IPS-18a (cell line): ENCODE measurements at regions not wholly inside any gene's neighbourhood (a gene's known extent, or its start where the extent isn't known, plus 50 kb on each side); places are given as distances from the start of the nearest gene placed in this dataset.

Experiments
- H3K27ac ChIP-seq: one replicate; pipeline ENCODE4 v1.5.1; 2013; ENCODE audit warnings: low read length
- H3K27me3 ChIP-seq: one replicate; pipeline ENCODE4 v1.6.1; 2013; ENCODE audit warnings: mild to moderate bottlenecking, low read length; ENCODE audit not compliant: control insufficient read depth, insufficient read depth
- H3K36me3 ChIP-seq: one replicate; pipeline ENCODE4 v1.6.1; 2013; ENCODE audit warnings: low read depth, low read length; ENCODE audit not compliant: control insufficient read depth
- H3K4me1 ChIP-seq: one replicate; pipeline ENCODE4 v1.6.1; 2013; ENCODE audit warnings: low read depth, low read length; ENCODE audit not compliant: control insufficient read depth
- H3K4me3 ChIP-seq: one replicate; pipeline ENCODE4 v1.5.1; 2013; ENCODE audit warnings: low read length
- H3K9ac ChIP-seq: one replicate; pipeline ENCODE4 v1.6.1; 2013; ENCODE audit warnings: mild to moderate bottlenecking, low read length, moderate library complexity
- H3K9me3 ChIP-seq: one replicate; pipeline ENCODE4 v1.6.1; 2013; ENCODE audit warnings: low read depth, low read length; ENCODE audit not compliant: control insufficient read depth

GRCh38 chr7:96481796-96482195 lies 159.9 kb upstream of the SLC25A13 start:
- no peak overlapping the region for H3K9ac ChIP-seq
- H3K36me3 ChIP-seq: no peaks in the 10 kb centered on the region
- no peak overlapping the region for H3K4me3 ChIP-seq
- no peaks in the 10 kb centered on the region for H3K9me3 ChIP-seq
- no peaks in the 10 kb centered on the region for H3K27me3 ChIP-seq
- no peaks in the 10 kb centered on the region for H3K4me1 ChIP-seq
- no peak overlapping the region for H3K27ac ChIP-seq

- Histone ChIP-seq H3K27me3 (no peaks in the 10 kb centered on the region), H3K36me3 (no peaks in the 10 kb centered on the region), H3K9me3 (no peaks in the 10 kb centered on the region), H3K27ac (no peak overlapping the region), H3K4me3 (no peak overlapping the region), H3K9ac (no peak overlapping the region), H3K4me1 (no peaks in the 10 kb centered on the region)
These were observed 157.2 kb upstream of the SLC25A13 start for GRCh38 chr7:96479015-96479645.

GRCh38 chr7:96471606-96472005 lies 149.7 kb upstream of the SLC25A13 start:
- Histone ChIP-seq H3K27me3 (no peaks in the 10 kb centered on the region), H3K4me1 (no peaks in the 10 kb centered on the region), H3K9me3 (no peaks in the 10 kb centered on the region), H3K27ac (no peak overlapping the region), H3K36me3 (no peaks in the 10 kb centered on the region), H3K4me3 (no peak overlapping the region), H3K9ac (no peak overlapping the region)

- H3K36me3 ChIP-seq: no peaks in the 10 kb centered on the region
- no peak overlapping the region for H3K4me3 ChIP-seq
- no peak overlapping the region for H3K27ac ChIP-seq
- H3K4me1 ChIP-seq: peaks cover 6% of the 10 kb centered on the region
- no peaks in the 10 kb centered on the region for H3K27me3 ChIP-seq
- H3K9ac ChIP-seq: no peak overlapping the region
- H3K9me3 ChIP-seq: no peaks in the 10 kb centered on the region
These were observed 130.2 kb upstream of the SLC25A13 start for GRCh38 chr7:96452146-96452545.

GRCh38 chr7:96449094-96449493 lies 127.2 kb upstream of the SLC25A13 start:
- no peak overlapping the region for H3K27ac ChIP-seq
- peaks cover 6% of the 10 kb centered on the region for H3K4me1 ChIP-seq
- no peak overlapping the region for H3K4me3 ChIP-seq
- no peaks in the 10 kb centered on the region for H3K9me3 ChIP-seq
- H3K27me3 ChIP-seq: no peaks in the 10 kb centered on the region
- no peaks in the 10 kb centered on the region for H3K36me3 ChIP-seq
- no peak overlapping the region for H3K9ac ChIP-seq

GRCh38 chr7:96447109-96447645 lies 125.3 kb upstream of the SLC25A13 start:
- peaks cover 6% of the 10 kb centered on the region for H3K4me1 ChIP-seq
- H3K4me3 ChIP-seq: no peak overlapping the region
- no peak overlapping the region for H3K27ac ChIP-seq
- no peaks in the 10 kb centered on the region for H3K36me3 ChIP-seq
- H3K9me3 ChIP-seq: no peaks in the 10 kb centered on the region
- no peak overlapping the region for H3K9ac ChIP-seq
- no peaks in the 10 kb centered on the region for H3K27me3 ChIP-seq

- Histone ChIP-seq H3K4me3 (no peak overlapping the region), H3K27ac (no peak overlapping the region), H3K9ac (no peak overlapping the region), H3K4me1 (no peaks in the 10 kb centered on the region), H3K9me3 (no peaks in the 10 kb centered on the region), H3K36me3 (no peaks in the 10 kb centered on the region), H3K27me3 (no peaks in the 10 kb centered on the region)
These were observed 119.7 kb upstream of the SLC25A13 start for GRCh38 chr7:96441436-96442084.

- Histone ChIP-seq H3K4me1 (no peaks in the 10 kb centered on the region), H3K36me3 (no peaks in the 10 kb centered on the region), H3K9me3 (no peaks in the 10 kb centered on the region), H3K27ac (no peak overlapping the region), H3K4me3 (no peak overlapping the region), H3K27me3 (no peaks in the 10 kb centered on the region), H3K9ac (no peak overlapping the region)
These were observed 118.4 kb upstream of the SLC25A13 start for GRCh38 chr7:96440328-96440727.

- H3K9ac ChIP-seq: no peak overlapping the region
- no peaks in the 10 kb centered on the region for H3K4me1 ChIP-seq
- no peaks in the 10 kb centered on the region for H3K27me3 ChIP-seq
These were observed 115.0 kb upstream of the SLC25A13 start for GRCh38 chr7:96436880-96437279.

GRCh38 chr7:96430356-96430755 lies 108.5 kb upstream of the SLC25A13 start:
- Histone ChIP-seq H3K9me3 (no peaks in the 10 kb centered on the region), H3K4me3 (no peak overlapping the region), H3K27ac (no peak overlapping the region), H3K27me3 (no peaks in the 10 kb centered on the region), H3K36me3 (no peaks in the 10 kb centered on the region), H3K9ac (no peak overlapping the region), H3K4me1 (no peaks in the 10 kb centered on the region)

More at GRCh38 chr7:96436880-96437279, 115.0 kb upstream of the SLC25A13 start:
- Histone ChIP-seq H3K27ac (no peak overlapping the region), H3K4me3 (no peak overlapping the region), H3K36me3 (no peaks in the 10 kb centered on the region), H3K9me3 (no peaks in the 10 kb centered on the region)

GRCh38 chr7:96427143-96427542 lies 105.2 kb upstream of the SLC25A13 start:
- Histone ChIP-seq H3K9me3 (no peaks in the 10 kb centered on the region), H3K27ac (no peak overlapping the region), H3K4me3 (no peak overlapping the region), H3K36me3 (no peaks in the 10 kb centered on the region), H3K27me3 (no peaks in the 10 kb centered on the region), H3K4me1 (no peaks in the 10 kb centered on the region), H3K9ac (no peak overlapping the region)

GRCh38 chr7:96426685-96427084 lies 104.8 kb upstream of the SLC25A13 start:
- Histone ChIP-seq H3K27me3 (no peaks in the 10 kb centered on the region), H3K27ac (no peak overlapping the region), H3K9me3 (no peaks in the 10 kb centered on the region), H3K4me3 (no peak overlapping the region), H3K36me3 (no peaks in the 10 kb centered on the region), H3K4me1 (no peaks in the 10 kb centered on the region), H3K9ac (no peak overlapping the region)
